PFSK-1 (cell line): ENCODE measurements at regions not wholly inside any gene's neighbourhood (a gene's known extent, or its start where the extent isn't known, plus 50 kb on each side); places are given as distances from the start of the nearest gene placed in this dataset.

ENCODE experiments used
- FOXP2 ChIP-seq: optimal IDR thresholded peaks from 2 replicates; pipeline ENCODE3; 2011; ENCODE audit warnings: borderline replicate concordance, control low read depth, inconsistent platforms; ENCODE audit not compliant: insufficient read depth; ENCODE audit errors: extremely low read length, extremely low read depth
- POLR2AphosphoS5 ChIP-seq: IDR thresholded peaks from 2 replicates; pipeline ENCODE4 v1.6.1; 2012; ENCODE audit warnings: low read depth, mild to moderate bottlenecking, control low read depth, low read length, moderate library complexity
- SIN3A ChIP-seq: IDR thresholded peaks from 2 replicates; pipeline ENCODE4 v1.6.1; 2012; ENCODE audit warnings: mild to moderate bottlenecking, low read length, moderate library complexity, borderline replicate concordance; ENCODE audit not compliant: insufficient read depth
- TF ChIP-seq, protein P1 (sequence below), 2 experiments: IDR thresholded peaks; 2 replicates each; pipeline versions ENCODE4 v1.6.1 to v1.8.0; 2011 to 2012; ENCODE audit warnings: low read depth in 2 of 2, low read length in 2 of 2, control low read depth in 1 of 2, inconsistent platforms in 1 of 2, mild to moderate bottlenecking in 1 of 2, moderate library complexity in 1 of 2; ENCODE audit not compliant: insufficient read depth in 1 of 2

- TF ChIP-seq, protein P1, sequence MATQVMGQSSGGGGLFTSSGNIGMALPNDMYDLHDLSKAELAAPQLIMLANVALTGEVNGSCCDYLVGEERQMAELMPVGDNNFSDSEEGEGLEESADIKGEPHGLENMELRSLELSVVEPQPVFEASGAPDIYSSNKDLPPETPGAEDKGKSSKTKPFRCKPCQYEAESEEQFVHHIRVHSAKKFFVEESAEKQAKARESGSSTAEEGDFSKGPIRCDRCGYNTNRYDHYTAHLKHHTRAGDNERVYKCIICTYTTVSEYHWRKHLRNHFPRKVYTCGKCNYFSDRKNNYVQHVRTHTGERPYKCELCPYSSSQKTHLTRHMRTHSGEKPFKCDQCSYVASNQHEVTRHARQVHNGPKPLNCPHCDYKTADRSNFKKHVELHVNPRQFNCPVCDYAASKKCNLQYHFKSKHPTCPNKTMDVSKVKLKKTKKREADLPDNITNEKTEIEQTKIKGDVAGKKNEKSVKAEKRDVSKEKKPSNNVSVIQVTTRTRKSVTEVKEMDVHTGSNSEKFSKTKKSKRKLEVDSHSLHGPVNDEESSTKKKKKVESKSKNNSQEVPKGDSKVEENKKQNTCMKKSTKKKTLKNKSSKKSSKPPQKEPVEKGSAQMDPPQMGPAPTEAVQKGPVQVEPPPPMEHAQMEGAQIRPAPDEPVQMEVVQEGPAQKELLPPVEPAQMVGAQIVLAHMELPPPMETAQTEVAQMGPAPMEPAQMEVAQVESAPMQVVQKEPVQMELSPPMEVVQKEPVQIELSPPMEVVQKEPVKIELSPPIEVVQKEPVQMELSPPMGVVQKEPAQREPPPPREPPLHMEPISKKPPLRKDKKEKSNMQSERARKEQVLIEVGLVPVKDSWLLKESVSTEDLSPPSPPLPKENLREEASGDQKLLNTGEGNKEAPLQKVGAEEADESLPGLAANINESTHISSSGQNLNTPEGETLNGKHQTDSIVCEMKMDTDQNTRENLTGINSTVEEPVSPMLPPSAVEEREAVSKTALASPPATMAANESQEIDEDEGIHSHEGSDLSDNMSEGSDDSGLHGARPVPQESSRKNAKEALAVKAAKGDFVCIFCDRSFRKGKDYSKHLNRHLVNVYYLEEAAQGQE (IDR thresholded peaks at IDR 0.05; ENCODE audit: insufficient read depth in 1 of 2, low read depth in 2 of 2, low read length in 2 of 2) = no peak
- no peak for TF ChIP-seq POLR2AphosphoS5
- no peak for TF ChIP-seq SIN3A
- TF ChIP-seq FOXP2 = no peak
Measured at GRCh38 chr12:115264605-115265004, 580.6 kb upstream of the TBX3 start.
